Inflammatory macrophage (primary cell): ENCODE measurements at regions not wholly inside any gene's neighbourhood (a gene's known extent, or its start where the extent isn't known, plus 50 kb on each side); places are given as distances from the start of the nearest gene placed in this dataset.
A peak's percentile ranks its signal among the peaks of the same experiment; 100 is the strongest.
"Not testable (repeated sequence)": the region's sequence is repeated elsewhere in the genome, so short reads cannot be mapped to it uniquely, and the experiment has no call there.

Source experiments
- DNase-seq, 2 donors: peaks; one replicate each; pipeline ENCODE4 v3.0.0-alpha.2; 2020 to 2022

DNA sequence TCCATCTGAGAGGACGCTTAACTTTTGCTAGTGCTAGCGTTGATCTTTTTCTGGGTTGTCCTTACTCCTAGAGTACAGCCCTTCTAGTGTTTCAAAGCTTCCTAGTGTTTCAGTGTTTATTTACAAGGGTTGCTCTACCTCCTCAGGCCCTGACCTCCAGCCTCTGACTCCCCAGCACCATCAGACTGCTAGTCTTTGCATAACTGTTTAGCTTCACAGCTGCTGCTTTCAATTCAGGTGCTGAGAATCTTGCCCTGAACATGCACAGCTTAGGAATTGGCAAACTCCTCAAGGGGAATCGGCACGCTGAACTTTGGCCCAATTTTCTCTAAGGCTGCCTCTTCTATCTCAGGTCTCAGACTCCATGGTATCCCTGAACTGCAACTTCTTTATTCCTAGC lies 52.9 kb downstream of the OR52B4 start:
- not testable (repeated sequence) for DNase-seq

DNA sequence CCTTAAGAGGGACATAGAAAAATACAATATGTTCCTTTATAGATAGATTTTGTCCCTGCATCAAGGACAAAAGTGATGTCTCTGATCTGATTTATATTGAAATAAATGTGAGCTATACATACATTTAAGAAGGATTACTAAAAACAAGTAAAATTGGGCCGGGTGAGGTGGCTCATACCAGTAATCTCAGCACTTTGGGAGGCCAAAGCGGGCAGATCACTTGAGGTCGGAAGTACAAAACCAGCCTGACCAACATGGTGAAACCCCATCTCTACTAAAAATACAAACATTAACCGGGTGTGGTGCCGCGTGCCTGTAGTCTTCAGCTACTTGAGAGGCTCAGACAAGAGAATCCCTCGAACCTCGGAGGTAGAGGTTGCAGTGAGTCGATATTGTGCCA lies 91.0 kb downstream of the OR52B4 start:
- not testable (repeated sequence) for DNase-seq

DNA sequence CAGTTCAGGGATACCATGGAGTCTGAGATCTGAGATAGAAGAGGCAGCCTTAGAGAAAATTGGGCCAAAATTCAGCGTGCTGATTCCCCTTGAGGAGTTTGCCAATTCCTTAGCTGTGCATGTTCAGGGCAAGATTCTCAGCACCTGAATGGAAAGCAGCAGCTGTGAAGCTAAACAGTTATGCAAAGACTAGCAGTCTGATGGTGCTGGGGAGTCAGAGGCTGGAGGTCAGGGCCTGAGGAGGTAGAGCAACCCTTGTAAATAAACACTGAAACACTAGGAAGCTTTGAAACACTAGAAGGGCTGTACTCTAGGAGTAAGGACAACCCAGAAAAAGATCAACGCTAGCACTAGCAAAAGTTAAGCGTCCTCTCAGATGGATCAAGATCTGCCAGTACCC lies 117.1 kb downstream of the OR52B4 start:
- not testable (repeated sequence) for DNase-seq

DNA sequence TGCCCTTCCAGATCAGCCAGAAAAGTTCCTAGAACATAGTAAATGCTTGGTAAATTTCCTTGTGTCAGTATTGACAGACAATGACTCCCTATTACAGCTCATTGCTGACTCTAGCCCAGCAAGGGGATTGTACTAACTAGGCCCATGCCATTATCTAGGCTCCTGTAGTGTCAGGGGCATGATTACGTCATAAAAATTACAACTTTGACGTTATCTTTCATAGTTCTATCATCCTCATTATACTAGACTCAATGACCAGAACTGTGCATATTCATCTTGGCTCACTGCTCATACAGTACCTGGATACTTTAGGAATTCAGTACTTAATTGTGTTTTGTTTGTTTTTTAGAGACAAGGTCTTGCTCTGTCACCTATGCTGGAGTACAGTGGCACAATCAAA lies 118.7 kb downstream of the OR52B4 start:
- DNase-seq = not testable (repeated sequence)

DNA sequence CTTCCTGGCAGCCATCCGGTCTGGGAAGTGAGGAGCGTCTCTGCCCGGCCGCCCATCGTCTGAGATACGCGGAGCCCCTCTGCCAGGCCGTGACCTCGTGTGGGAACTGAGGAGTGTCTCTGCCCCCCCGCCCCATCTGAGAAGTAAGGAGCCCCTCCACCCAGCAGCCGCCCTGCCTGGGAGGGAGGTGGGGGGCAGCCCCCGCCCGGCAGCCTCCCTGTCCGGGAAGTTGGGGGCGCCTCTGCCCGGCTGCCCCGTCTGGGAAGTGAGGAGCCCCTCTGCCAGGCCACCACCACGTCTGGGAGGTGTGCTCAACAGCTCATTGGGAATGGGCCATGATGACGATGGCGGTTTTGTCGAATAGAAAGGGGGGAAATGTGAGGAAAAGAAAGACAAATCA lies 130.4 kb downstream of the OR52B4 start:
- not testable (repeated sequence) for DNase-seq

DNA sequence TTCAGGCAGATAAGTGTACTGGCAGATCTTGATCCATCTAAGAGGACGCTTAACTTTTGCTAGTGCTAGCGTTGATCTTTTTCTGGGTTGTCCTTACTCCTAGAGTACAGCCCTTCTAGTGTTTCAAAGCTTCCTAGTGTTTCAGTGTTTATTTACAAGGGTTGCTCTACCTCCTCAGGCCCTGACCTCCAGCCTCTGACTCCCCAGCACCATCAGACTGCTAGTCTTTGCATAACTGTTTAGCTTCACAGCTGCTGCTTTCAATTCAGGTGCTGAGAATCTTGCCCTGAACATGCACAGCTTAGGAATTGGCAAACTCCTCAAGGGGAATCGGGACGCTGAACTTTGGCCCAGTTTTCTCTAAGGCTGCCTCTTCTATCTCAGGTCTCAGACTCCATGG lies 124.3 kb downstream of the RRM1 start:
- DNase-seq = not testable (repeated sequence)

DNA sequence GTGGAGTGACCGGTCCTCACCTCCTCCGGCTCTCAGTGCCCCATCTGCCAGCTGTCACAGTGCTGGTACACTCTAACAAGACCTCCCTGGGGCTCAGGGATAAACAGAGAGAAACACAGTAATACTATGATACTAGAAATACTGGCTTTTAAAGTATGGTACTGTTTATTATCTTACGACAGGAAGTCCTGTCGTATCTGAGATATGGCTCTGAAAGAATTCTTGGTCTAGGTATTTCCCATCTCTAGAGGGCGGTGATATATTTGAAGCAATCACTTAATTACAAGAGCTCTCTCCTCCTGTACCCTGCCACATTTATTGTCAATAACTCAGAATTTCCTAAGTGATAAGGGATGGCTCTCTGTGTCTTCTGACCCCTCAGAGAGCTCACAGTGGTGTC lies 119.1 kb downstream of the RRM1 start:
- DNase-seq = no peak

DNA sequence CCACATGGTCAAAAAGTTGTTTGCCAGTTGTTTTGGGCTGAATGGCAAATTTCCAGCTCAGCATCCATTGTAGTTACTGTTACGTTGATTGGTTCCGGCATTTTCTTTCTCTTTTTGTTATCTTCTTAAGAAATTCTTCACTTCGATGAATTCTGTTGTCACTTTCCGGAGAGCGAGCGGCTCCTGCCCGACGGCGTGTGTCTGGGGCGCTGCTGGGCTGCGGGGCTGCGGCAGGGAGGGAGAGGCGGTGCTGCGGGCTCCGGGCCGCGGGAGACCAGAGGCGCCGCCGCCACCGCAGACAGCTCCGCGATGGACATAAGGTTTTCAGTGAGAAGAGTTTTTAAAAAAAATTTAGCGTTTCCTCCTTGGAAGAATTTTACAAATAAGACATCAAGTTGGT lies 117.4 kb downstream of the RRM1 start:
- no peak for DNase-seq

DNA sequence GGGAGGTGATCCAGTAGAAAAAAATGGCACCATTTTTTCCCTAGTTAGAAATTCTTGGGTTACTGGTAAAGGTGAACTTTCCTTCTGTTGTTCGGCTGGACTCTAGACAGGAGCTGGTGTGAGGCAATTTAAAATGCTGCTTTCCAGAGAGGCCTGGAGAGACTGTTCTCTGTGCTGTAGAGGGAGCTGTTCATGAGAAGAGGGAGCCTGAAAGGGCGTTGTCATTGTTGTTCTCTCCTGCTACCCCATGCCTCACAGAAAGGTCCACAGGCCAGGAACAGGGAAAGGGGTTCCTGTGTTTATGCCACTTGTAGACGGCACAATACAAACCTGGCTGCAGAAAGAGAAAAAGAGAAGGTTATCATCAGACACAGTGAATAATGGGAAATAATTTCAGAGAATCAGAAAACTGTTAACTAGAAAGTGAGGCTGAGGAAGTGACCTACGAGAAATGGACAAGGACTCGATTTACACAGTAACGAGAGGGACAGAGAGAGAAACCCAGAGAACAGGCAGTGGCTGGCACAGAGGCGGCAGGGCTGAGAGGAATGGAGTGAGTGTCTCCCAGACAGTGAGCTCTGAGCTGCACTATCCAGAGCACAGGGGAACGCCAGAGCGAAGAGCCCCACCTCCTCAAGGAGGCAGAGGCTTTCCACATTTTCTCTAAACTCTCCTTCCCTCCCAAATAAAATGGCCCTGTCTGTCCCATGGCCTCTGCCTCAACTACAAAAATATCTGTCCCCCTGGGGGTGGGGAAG lies 109.2 kb downstream of the RRM1 start:
- DNase-seq = no peak

DNA sequence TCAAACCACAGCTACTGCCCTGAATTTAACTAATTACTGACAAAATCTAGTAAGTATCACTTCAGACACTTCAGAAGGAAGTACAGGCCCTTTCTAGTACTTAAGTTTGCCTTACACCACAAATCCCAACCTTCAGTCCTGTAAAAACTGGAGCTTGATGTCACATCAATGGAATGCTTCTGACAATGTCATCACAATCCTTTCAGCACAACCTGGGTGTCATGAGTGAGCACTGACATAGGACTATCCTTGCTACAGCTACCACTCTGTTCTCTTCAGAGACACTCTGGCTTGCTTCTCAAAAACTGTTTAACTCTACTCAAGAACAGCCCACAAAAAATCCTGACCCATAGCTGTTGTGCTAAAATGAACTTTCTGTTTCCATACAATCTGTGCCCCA lies 108.2 kb downstream of the RRM1 start:
- no peak for DNase-seq

DNA sequence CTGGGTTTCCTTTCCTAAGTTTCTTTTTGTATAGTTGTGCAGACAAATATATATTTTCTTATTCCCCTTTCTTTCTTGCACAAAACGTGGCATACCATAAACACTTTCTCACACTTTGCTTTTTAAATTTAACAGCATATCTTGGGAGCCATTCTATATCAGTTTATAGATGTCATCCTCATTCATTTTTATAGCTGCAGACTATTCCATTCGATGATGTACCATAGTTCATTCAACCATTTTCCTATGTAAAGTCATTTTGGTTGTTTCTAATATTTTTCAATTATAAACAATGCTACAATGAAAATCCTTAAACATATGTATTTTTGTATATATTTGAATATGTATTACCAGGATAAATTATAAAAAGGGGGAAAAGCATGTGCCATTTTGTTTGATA lies 102.5 kb downstream of the RRM1 start:
- no peak for DNase-seq

DNA sequence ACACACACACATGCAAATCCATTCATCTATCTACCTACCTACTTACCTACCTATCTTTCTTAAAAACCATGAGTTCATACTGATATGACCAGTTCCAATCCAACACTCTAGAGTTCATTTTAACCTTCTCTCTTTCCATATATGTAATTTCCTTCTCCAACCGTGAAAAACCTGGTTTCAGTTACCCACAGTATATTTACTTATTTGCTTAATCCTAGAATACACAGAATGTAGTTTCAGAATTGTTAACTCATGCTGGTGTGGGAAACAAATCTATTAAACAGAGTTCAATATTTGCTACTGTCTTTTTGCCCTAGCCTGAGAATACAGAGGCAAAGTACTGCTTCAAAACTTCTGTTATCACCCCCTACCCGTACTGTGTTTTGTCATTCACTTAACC lies 101.3 kb downstream of the RRM1 start:
- DNase-seq = no peak

DNA sequence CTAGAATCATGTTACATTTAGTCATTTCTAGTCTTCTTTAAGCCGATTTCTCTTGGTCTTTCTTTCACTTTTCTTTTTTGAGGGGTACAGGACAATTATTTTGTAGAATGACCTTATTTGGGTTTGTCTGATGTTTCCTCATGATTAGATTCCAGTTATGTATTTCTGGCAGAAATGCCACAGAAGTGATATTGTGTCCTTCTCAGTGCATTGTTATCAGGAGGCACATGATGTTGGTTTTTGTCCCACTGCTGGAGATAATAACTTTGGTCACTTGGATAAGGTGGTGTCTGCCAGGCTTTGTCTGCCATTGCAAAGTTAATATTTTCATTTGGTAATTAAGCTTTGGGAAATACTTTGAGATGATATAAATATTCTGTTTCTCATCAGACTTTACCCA lies 100.3 kb downstream of the RRM1 start:
- DNase-seq = no peak

DNA sequence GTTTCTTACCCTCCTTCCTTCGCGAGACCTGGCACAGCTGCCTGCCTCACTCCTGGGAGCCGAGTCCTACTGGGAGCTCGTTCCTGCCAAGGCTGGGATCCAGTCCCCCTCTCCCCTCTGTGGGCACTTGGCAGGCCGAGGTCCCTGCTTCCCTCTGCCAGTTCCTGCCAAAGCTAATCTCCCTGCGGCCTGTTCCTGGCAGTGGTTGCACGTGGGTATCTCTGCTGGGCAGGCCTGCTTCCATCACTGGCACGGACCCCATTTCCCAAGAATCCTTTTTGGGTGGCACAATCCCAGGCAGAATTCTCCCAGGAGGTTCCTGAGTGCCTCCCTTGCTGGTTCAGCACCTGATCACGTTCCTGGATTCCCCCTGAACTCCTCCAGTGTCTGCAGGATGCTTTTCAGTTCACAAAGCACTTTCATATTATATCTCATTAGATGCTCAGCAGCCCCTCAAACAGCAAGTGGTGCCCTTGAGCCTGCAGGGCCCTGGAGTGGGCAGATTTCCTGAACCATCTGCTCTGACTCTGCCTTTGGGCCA lies 96.5 kb downstream of the RRM1 start:
- no peak for DNase-seq

DNA sequence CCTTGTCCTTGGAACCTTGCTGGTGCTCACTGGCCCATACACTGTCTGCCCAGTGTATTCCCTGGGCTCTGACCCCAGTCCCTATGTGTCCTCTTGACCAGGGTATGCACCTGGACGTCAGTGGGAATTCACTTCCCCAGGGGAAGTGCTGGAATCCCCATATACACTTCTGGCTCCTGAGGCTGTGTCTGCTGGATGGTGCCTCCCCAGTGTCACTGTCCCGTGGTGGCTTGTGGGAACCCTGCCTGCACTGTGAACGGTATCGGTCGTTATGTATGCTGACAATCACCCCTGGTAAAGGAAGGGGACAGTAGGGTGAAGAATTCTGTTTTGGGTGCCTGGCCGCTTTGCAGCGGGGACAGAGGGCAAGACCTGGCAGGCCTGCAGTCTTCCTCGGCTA lies 95.9 kb downstream of the RRM1 start:
- DNase-seq = no peak

DNA sequence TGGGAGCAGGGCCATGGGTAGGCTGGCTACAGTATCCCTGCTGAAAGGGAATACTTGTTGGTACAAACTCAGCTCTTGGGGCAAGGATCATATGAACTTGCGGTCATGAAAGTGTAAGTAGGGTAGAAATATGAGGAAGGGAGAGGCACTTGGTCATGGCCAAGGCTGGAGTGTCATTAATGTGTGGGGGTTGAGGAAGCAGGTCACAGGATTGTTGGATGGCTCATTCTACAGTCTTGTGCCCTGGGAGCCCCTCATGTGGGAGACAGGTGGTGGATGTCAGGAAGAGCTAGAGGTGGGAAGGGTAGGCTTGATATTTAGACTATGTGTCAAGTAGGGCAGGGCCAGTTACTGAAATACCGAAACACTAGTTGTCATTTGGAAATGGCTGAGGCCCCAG lies 95.5 kb downstream of the RRM1 start:
- peak; percentile 65 to 85 for DNase-seq
